Activated CD8-positive, alpha-beta T cell treated with anti-CD3 and anti-CD28 coated beads for 36 hours (primary cell): ENCODE measurements at regions not wholly inside any gene's neighbourhood (a gene's known extent, or its start where the extent isn't known, plus 50 kb on each side); places are given as distances from the start of the nearest gene placed in this dataset.

Experiments used
- ATAC-seq: fragments of 200-7000 bp; cut with Tn5 transposase; one replicate; pipeline ENCODE4 v1.10.0; 2021; ENCODE audit warnings: mild to moderate bottlenecking, moderate library complexity
- CTCF ChIA-PET: fragments of 350-600 bp; sonication (Branson Sonifier 250); formaldehyde crosslinking; loops from one replicate; lab custom pipeline; 2021; ENCODE audit warnings: antibody characterized with exemption; lab: Charles Lee
- POLR2A ChIA-PET: fragments of 350-600 bp; sonication (Branson Sonifier 250); formaldehyde crosslinking; loops from one replicate; lab custom pipeline; 2021; ENCODE audit warnings: antibody characterized with exemption; lab: Charles Lee
- DNase-seq: peaks from one replicate; pipeline ENCODE4 v3.0.0-alpha.2; 2020
- H3K27ac Mint-ChIP-seq: one replicate; pipeline ENCODE4 v1.8.0; 2021; ENCODE audit warnings: mild to moderate bottlenecking, mixed read lengths
- H3K27me3 Mint-ChIP-seq: one replicate; pipeline ENCODE4 v1.8.0; 2021; ENCODE audit warnings: mixed read lengths
- H3K36me3 Mint-ChIP-seq: one replicate; pipeline ENCODE4 v1.8.0; 2021; ENCODE audit warnings: low read depth, mixed read lengths
- H3K4me1 Mint-ChIP-seq: one replicate; pipeline ENCODE4 v1.8.0; 2021; ENCODE audit warnings: low read depth, mixed read lengths
- H3K4me3 Mint-ChIP-seq: one replicate; pipeline ENCODE4 v1.8.0; 2021; ENCODE audit warnings: mild to moderate bottlenecking, moderate library complexity, mixed read lengths
- H3K9me3 Mint-ChIP-seq: one replicate; pipeline ENCODE4 v1.8.0; 2021; ENCODE audit warnings: mixed read lengths
- intact Hi-C: fragments of 100-400 bp; cut with micrococcal nuclease; formaldehyde crosslinking; loops from one replicate; pipeline ENCODE4 v1.10.0; 2022
- TF ChIP-seq, protein P1 (sequence below): fragments of 200-600 bp; IDR thresholded peaks from one replicate; pipeline ENCODE4 v1.8.0; 2022; ENCODE audit warnings: antibody characterized with exemption, mild to moderate bottlenecking

DNA sequence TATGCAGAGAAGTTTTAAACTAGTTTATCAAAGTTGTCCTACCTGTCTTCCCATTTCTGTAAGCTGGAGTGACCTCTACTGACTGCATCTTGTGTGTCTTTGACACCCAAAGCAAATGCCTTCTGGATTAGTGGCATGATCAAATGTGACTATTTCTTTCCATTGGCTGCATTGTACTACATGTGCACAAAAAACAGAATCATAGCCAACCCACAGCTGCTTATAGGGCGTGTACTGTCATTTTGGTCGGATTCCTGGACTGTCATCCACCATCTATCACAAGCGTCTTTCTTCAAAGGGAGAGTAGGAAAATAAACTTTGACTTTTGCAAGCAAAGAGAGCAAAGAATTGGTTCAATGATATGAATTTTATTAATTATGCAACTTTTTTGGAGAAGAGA, 310.6 kb downstream of the MAP2K6 start:
- no peak for ATAC-seq
- Mint-ChIP-seq H3K36me3 (no peaks in the 10 kb centered on the region), H3K4me3 (no peak overlapping the region), H3K27ac (no peak overlapping the region), H3K27me3 (peaks cover 2% of the 10 kb centered on the region), H3K4me1 (no peaks in the 10 kb centered on the region), H3K9me3 (no peaks in the 10 kb centered on the region)
- DNase-seq: no peak
- ChIA-PET POLR2A (no interaction called here), CTCF (no interaction called here)
- intact Hi-C loops: no loop called here
- TF ChIP-seq, protein P1, sequence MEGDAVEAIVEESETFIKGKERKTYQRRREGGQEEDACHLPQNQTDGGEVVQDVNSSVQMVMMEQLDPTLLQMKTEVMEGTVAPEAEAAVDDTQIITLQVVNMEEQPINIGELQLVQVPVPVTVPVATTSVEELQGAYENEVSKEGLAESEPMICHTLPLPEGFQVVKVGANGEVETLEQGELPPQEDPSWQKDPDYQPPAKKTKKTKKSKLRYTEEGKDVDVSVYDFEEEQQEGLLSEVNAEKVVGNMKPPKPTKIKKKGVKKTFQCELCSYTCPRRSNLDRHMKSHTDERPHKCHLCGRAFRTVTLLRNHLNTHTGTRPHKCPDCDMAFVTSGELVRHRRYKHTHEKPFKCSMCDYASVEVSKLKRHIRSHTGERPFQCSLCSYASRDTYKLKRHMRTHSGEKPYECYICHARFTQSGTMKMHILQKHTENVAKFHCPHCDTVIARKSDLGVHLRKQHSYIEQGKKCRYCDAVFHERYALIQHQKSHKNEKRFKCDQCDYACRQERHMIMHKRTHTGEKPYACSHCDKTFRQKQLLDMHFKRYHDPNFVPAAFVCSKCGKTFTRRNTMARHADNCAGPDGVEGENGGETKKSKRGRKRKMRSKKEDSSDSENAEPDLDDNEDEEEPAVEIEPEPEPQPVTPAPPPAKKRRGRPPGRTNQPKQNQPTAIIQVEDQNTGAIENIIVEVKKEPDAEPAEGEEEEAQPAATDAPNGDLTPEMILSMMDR: no peak

DNA sequence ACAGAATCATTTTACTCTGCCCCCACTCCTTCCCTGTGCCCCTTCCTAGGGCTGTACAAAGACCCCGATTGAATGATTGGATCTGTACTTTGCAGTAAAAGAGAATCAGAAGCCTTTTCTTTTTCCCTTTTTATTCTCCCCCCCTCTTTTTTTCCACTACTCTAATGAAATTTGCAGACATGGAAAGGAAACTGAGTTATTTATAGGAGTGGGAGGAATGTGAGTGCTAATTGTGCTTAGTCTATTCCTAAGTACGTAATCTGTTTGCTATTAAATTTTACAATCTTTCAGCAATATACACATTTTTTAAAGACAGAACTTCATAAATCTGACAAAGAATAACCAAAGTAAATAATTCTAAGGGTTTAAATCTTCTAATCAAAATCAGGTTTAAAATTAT, 314.3 kb downstream of the MAP2K6 start:
- H3K27ac Mint-ChIP-seq: no peak overlapping the region
- TF ChIP-seq, protein P1: no peak
- H3K36me3 Mint-ChIP-seq: no peaks in the 10 kb centered on the region
- no peaks in the 10 kb centered on the region for H3K9me3 Mint-ChIP-seq
- ChIA-PET POLR2A (no interaction called here), CTCF (interaction anchor here (1.0 kb wide), 1 partner anchor 122 kb away, joined by 3 read pairs; no protein-coding TSS in a partner anchor)
- ATAC-seq (no peak), DNase-seq (no peak)
- intact Hi-C loops: no loop called here
- H3K4me1 Mint-ChIP-seq: no peaks in the 10 kb centered on the region
- H3K4me3 Mint-ChIP-seq: no peak overlapping the region
- peaks cover 2% of the 10 kb centered on the region for H3K27me3 Mint-ChIP-seq

DNA sequence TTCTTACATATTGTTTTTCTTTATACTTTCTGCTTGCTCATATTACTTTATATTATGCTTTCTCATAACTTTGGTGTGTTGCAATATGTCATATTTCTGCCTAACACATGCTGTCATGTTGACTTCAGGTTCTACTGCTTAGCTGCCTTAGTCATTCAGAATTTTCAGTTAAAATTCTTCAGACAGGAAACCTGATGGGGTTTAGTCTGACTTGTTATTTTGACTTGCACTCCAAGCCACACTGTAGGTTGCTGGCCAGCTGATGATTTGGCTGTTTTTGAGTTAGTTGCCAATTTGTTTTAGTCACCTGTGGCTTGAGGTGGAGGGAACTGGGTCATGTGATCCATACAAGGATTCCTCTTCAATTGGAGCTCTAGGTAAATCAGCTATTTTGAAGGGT, 315.4 kb downstream of the MAP2K6 start:
- H3K27ac Mint-ChIP-seq: no peak overlapping the region
- H3K27me3 Mint-ChIP-seq: peaks cover 2% of the 10 kb centered on the region
- DNase-seq: no peak
- H3K9me3 Mint-ChIP-seq: no peaks in the 10 kb centered on the region
- no peaks in the 10 kb centered on the region for H3K36me3 Mint-ChIP-seq
- CTCF ChIA-PET: interaction anchor here (1.0 kb wide), 1 partner anchor 123 kb away, joined by 3 read pairs; no protein-coding TSS in a partner anchor
- POLR2A ChIA-PET: no interaction called here
- no peak overlapping the region for H3K4me3 Mint-ChIP-seq
- TF ChIP-seq, protein P1: no peak
- no peaks in the 10 kb centered on the region for H3K4me1 Mint-ChIP-seq
- intact Hi-C loops: no loop called here
- ATAC-seq: no peak

DNA sequence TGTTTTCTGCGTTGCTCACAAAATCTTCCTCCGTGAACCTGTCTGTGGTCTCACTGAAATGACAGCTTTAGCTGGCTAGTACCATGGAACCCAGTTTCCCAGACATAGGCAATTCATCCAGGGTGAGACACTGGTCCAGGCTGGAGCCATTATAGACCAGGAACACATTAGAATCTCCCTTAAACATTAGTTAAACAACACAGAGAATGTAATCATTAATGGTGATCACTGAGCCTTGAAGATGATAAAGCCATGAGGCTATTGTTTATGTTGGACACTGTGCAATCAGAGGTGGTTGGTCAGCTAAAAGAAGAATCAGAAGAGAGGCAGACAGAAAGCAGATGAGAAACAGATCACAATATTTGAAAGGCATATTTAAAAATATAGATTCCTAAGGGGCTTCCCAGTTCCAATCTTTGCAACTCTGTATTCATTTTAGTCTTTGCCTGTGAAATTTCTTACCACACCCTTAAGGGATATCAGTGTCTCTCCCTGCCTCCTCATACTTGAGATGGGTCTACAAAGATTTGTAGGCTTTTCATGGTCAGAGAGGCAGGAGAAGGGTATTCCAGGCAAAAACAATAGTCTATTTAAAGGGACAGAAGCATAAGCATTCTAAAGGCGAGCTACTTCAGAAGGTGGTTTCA, 317.9 kb downstream of the MAP2K6 start:
- POLR2A ChIA-PET: interaction anchor here (1.2 kb wide), 1 partner anchor 92 kb away, joined by 3 read pairs; no protein-coding TSS in a partner anchor
- Mint-ChIP-seq H3K27ac (no peak overlapping the region), H3K36me3 (no peaks in the 10 kb centered on the region), H3K27me3 (peaks cover 2% of the 10 kb centered on the region), H3K9me3 (peaks cover 3% of the 10 kb centered on the region), H3K4me3 (no peak overlapping the region), H3K4me1 (no peaks in the 10 kb centered on the region)
- DNase-seq: no peak
- intact Hi-C loops: no loop called here
- ATAC-seq: no peak
- TF ChIP-seq, protein P1: no peak
- CTCF ChIA-PET: no interaction called here

DNA sequence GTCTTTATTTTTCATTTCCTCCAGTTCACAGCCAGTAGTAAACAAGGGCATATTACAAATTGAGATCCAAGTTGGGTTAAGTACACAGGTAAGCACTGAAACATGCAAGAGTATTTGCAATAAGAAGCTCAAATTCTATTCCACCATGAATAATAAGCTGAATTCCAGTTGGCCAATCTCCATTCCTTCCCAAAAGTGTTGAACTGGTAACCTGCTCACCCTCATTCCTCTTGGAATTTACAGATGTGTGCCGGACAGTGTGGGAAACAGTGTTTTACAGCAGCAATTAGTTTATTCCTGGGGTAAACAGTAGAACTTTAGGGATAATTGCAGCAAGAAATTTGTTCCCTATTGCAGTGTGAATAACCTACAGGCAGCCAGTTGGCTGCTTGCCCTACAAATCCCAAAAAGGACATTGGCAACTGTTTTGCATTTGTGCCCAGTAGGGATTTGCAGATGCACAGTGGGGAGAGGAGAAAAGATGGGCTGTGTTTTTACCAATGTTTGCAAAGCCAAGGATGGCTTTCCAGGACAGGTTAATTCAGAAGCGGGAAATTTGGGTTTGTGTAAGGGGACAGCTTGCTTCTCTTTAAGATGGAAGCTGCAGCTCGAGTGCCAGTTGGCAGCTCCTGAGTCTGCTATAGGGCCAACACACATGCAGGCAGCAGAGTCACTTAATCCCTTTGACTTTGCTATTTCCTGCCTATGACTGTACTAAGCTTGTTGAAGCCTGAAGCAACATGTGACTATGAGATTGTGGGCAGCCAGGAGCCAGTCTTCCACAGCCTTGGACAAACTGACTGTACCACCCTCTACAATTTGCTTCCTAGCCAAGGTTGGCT, 318.9 kb downstream of the MAP2K6 start:
- no peak overlapping the region for H3K4me3 Mint-ChIP-seq
- DNase-seq: no peak
- peaks cover 3% of the 10 kb centered on the region for H3K9me3 Mint-ChIP-seq
- ATAC-seq: no peak
- ChIA-PET POLR2A (interaction anchor here (1.2 kb wide), 1 partner anchor 91 kb away, joined by 3 read pairs; no protein-coding TSS in a partner anchor), CTCF (no interaction called here)
- H3K4me1 Mint-ChIP-seq: peaks cover 6% of the 10 kb centered on the region
- intact Hi-C loops: no loop called here
- H3K36me3 Mint-ChIP-seq: no peaks in the 10 kb centered on the region
- H3K27me3 Mint-ChIP-seq: peaks cover 2% of the 10 kb centered on the region
- TF ChIP-seq, protein P1: no peak
- H3K27ac Mint-ChIP-seq: no peak overlapping the region
